RWPE2 (cell line): ENCODE measurements at regions not wholly inside any gene's neighbourhood (a gene's known extent, or its start where the extent isn't known, plus 50 kb on each side); places are given as distances from the start of the nearest gene placed in this dataset.

Experiments
- ATAC-seq: fragments of 200-7000 bp; cut with Tn5 transposase; 3 replicates; pipeline ENCODE4 v1.9.1; 2021; ENCODE audit warnings: low read depth
- DNase-seq: peaks from one replicate; pipeline ENCODE4 v3.0.0-alpha.2; 2020; ENCODE audit warnings: low spot score
- H3K27ac ChIP-seq: fragments of 450-650 bp; 2 replicates; pipeline ENCODE4 v1.5.1; 2017; ENCODE audit warnings: mild to moderate bottlenecking; ENCODE audit not compliant: poor library complexity, severe bottlenecking
- H3K27me3 ChIP-seq: fragments of 250-450 bp; sonication (Bioruptor Pico); 2 replicates; pipeline ENCODE4 v1.5.1; 2021; ENCODE audit warnings: mild to moderate bottlenecking, moderate library complexity; ENCODE audit not compliant: insufficient read depth, poor library complexity, severe bottlenecking
- H3K36me3 ChIP-seq: fragments of 250-450 bp; sonication (Bioruptor Pico); 2 replicates; pipeline ENCODE4 v1.5.1; 2020; ENCODE audit warnings: low read depth, mild to moderate bottlenecking, moderate library complexity
- H3K4me1 ChIP-seq: fragments of 250-450 bp; sonication (Bioruptor Pico); 2 replicates; pipeline ENCODE4 v1.5.1; 2021; ENCODE audit warnings: mild to moderate bottlenecking, moderate library complexity; ENCODE audit not compliant: insufficient read depth, poor library complexity, severe bottlenecking
- H3K4me3 ChIP-seq: fragments of 250-450 bp; sonication (Bioruptor Pico); 2 replicates; pipeline ENCODE4 v1.5.1; 2021; ENCODE audit warnings: mild to moderate bottlenecking, moderate library complexity; ENCODE audit not compliant: severe bottlenecking
- H3K9me3 ChIP-seq: fragments of 250-450 bp; sonication (Bioruptor Pico); 2 replicates; pipeline ENCODE4 v1.5.1; 2021; ENCODE audit warnings: mild to moderate bottlenecking, moderate library complexity; ENCODE audit not compliant: severe bottlenecking
- CTCF ChIP-seq: fragments of 450-650 bp; IDR thresholded peaks from one replicate; pipeline ENCODE4 v1.5.1; 2017; ENCODE audit warnings: mild to moderate bottlenecking, moderate library complexity; ENCODE audit not compliant: poor library complexity, severe bottlenecking

GRCh38 chr11:115921986-115922385 lies 417.8 kb upstream of the CADM1 start:
- H3K4me1 ChIP-seq = no peaks in the 10 kb centered on the region
- no peak overlapping the region for H3K4me3 ChIP-seq
- no peak overlapping the region for H3K27ac ChIP-seq
- ATAC-seq (no peak), DNase-seq (no peak)
- peaks cover 4% of the 10 kb centered on the region for H3K9me3 ChIP-seq
- no peak for TF ChIP-seq CTCF
- H3K27me3 ChIP-seq = no peaks in the 10 kb centered on the region
- no peaks in the 10 kb centered on the region for H3K36me3 ChIP-seq

- Histone ChIP-seq H3K9me3 (peaks cover 4% of the 10 kb centered on the region), H3K4me3 (no peak overlapping the region), H3K27ac (no peak overlapping the region), H3K36me3 (no peaks in the 10 kb centered on the region), H3K4me1 (no peaks in the 10 kb centered on the region), H3K27me3 (no peaks in the 10 kb centered on the region)
- DNase-seq (no peak), ATAC-seq (no peak)
- TF ChIP-seq CTCF = no peak
Measured at GRCh38 chr11:115921540-115921939, 417.3 kb upstream of the CADM1 start.

- H3K9me3 ChIP-seq = peaks cover 4% of the 10 kb centered on the region
- H3K27me3 ChIP-seq = no peaks in the 10 kb centered on the region
- H3K4me1 ChIP-seq = no peaks in the 10 kb centered on the region
- no peak for ATAC-seq
- DNase-seq = no peak
- H3K36me3 ChIP-seq = no peaks in the 10 kb centered on the region
- H3K27ac ChIP-seq = no peak overlapping the region
- no peak for TF ChIP-seq CTCF
- no peak overlapping the region for H3K4me3 ChIP-seq
Measured at GRCh38 chr11:115920841-115921480, 416.7 kb upstream of the CADM1 start.

DNA sequence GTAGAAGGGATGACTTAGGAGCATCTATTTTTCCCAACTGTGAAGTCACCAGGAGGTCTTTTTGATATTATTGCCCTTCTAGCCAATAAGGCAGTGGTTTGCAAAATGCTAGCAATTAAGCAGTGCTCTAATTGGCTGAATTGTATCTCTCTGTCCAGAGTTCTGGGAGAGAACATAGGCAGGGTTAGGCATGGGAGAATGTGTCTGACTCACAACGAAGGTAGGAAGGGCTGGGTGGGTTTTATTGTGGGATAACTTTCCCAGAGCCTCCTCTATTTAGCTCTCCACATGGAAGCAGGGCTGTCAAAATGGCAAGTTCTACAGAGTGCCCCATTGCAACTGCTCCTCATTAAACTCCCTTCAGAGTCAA lies 415.9 kb upstream of the CADM1 start:
- Histone ChIP-seq H3K4me1 (no peaks in the 10 kb centered on the region), H3K36me3 (no peaks in the 10 kb centered on the region), H3K27me3 (no peaks in the 10 kb centered on the region), H3K9me3 (peaks cover 4% of the 10 kb centered on the region), H3K4me3 (no peak overlapping the region), H3K27ac (no peak overlapping the region)
- no peak for ATAC-seq
- TF ChIP-seq CTCF = no peak
- no peak for DNase-seq

- Histone ChIP-seq H3K27ac (no peak overlapping the region), H3K4me3 (no peak overlapping the region), H3K4me1 (no peaks in the 10 kb centered on the region), H3K27me3 (no peaks in the 10 kb centered on the region), H3K36me3 (no peaks in the 10 kb centered on the region), H3K9me3 (peaks cover 4% of the 10 kb centered on the region)
- TF ChIP-seq CTCF = no peak
- DNase-seq = no peak
- no peak for ATAC-seq
Measured at GRCh38 chr11:115919341-115920091, 415.3 kb upstream of the CADM1 start.
